ENCODE measurements at regions not wholly inside any gene's neighbourhood (a gene's known extent, or its start where the extent isn't known, plus 50 kb on each side); places are given as distances from the start of the nearest gene placed in this dataset.

GRCh38 chr4:125520258-125520990 is 205.7 kb downstream of the FAT4 start:
- Histone ChIP-seq H3K36me3 (ENCODE audit: insufficient read depth, low read length) (no peaks in the 10 kb centered on the region), H3K4me1 (ENCODE audit: insufficient read depth, low read length) (no peaks in the 10 kb centered on the region), H3K4me3 (ENCODE audit: insufficient read depth, low read depth, low read length) (no peak overlapping the region), H3K27ac (ENCODE audit: low read depth, low read length) (peak overlapping the region; percentile 13), H4K20me1 (ENCODE audit: insufficient read depth, low read length) (no peaks in the 10 kb centered on the region), H3K79me2 (ENCODE audit: insufficient read depth, low read length) (no peaks in the 10 kb centered on the region), H3K9me3 (ENCODE audit: insufficient read depth, low read depth, low read length) (no peaks in the 10 kb centered on the region), H3K4me2 (ENCODE audit: low read length) (peak overlapping the region; percentile 33), H2AFZ (ENCODE audit: low read depth, low read length) (no peak overlapping the region), H3K27me3 (ENCODE audit: insufficient read depth, low read length) (no peaks in the 10 kb centered on the region), H3K9ac (ENCODE audit: low read length) (no peak overlapping the region)
- no peak for FAIRE-seq
- Mint-ChIP-seq H3K36me3 (ENCODE audit: low read depth, unreplicated experiment) (no peaks in the 10 kb centered on the region), H3K4me1 (ENCODE audit: low read depth, unreplicated experiment) (peaks cover 19% of the 10 kb centered on the region), H3K9me3 (ENCODE audit: unreplicated experiment) (no peaks in the 10 kb centered on the region), H3K4me3 (ENCODE audit: unreplicated experiment) (peak overlapping the region; percentile 63), H3K27me3 (ENCODE audit: low read depth, unreplicated experiment) (no peaks in the 10 kb centered on the region), H3K27ac (ENCODE audit: unreplicated experiment) (peak overlapping the region; percentile 42)
- DNase-seq (ENCODE audit: low read depth): peak; percentile 75
- TF ChIP-seq, protein P1, sequence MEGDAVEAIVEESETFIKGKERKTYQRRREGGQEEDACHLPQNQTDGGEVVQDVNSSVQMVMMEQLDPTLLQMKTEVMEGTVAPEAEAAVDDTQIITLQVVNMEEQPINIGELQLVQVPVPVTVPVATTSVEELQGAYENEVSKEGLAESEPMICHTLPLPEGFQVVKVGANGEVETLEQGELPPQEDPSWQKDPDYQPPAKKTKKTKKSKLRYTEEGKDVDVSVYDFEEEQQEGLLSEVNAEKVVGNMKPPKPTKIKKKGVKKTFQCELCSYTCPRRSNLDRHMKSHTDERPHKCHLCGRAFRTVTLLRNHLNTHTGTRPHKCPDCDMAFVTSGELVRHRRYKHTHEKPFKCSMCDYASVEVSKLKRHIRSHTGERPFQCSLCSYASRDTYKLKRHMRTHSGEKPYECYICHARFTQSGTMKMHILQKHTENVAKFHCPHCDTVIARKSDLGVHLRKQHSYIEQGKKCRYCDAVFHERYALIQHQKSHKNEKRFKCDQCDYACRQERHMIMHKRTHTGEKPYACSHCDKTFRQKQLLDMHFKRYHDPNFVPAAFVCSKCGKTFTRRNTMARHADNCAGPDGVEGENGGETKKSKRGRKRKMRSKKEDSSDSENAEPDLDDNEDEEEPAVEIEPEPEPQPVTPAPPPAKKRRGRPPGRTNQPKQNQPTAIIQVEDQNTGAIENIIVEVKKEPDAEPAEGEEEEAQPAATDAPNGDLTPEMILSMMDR (IDR thresholded peaks at IDR 0.05; ENCODE audit: insufficient read depth, low read depth, low read length): no peak
- TF ChIP-seq EZH2 (IDR thresholded peaks at IDR 0.05; ENCODE audit: insufficient read depth, low read length): no peak

GRCh38 chr4:125522588-125522987 is 207.8 kb downstream of the FAT4 start:
- no peak overlapping the region for H3K4me3 Mint-ChIP-seq (ENCODE audit: unreplicated experiment)
- Histone ChIP-seq H3K27me3 (ENCODE audit: insufficient read depth, low read length) (no peaks in the 10 kb centered on the region), H3K4me2 (ENCODE audit: low read length) (no peak overlapping the region), H4K20me1 (ENCODE audit: insufficient read depth, low read length) (no peaks in the 10 kb centered on the region), H3K79me2 (ENCODE audit: insufficient read depth, low read length) (no peaks in the 10 kb centered on the region), H3K4me3 (ENCODE audit: insufficient read depth, low read depth, low read length) (no peak overlapping the region), H3K4me1 (ENCODE audit: insufficient read depth, low read length) (no peaks in the 10 kb centered on the region), H3K9me3 (ENCODE audit: insufficient read depth, low read depth, low read length) (no peaks in the 10 kb centered on the region), H3K27ac (ENCODE audit: low read depth, low read length) (no peak overlapping the region), H3K36me3 (ENCODE audit: insufficient read depth, low read length) (no peaks in the 10 kb centered on the region), H2AFZ (ENCODE audit: low read depth, low read length) (no peak overlapping the region), H3K9ac (ENCODE audit: low read length) (no peak overlapping the region)
- no peak for DNase-seq (ENCODE audit: low read depth)
- no peaks in the 10 kb centered on the region for H3K36me3 Mint-ChIP-seq (ENCODE audit: low read depth, unreplicated experiment)
- H3K27me3 Mint-ChIP-seq (ENCODE audit: low read depth, unreplicated experiment): no peaks in the 10 kb centered on the region
- TF ChIP-seq, protein P1 (IDR thresholded peaks at IDR 0.05; ENCODE audit: insufficient read depth, low read depth, low read length): no peak
- TF ChIP-seq EZH2 (IDR thresholded peaks at IDR 0.05; ENCODE audit: insufficient read depth, low read length): no peak
- H3K27ac Mint-ChIP-seq (ENCODE audit: unreplicated experiment): no peak overlapping the region
- H3K4me1 Mint-ChIP-seq (ENCODE audit: low read depth, unreplicated experiment): peaks cover 19% of the 10 kb centered on the region
- no peak for FAIRE-seq
- H3K9me3 Mint-ChIP-seq (ENCODE audit: unreplicated experiment): no peaks in the 10 kb centered on the region

GRCh38 chr4:125522992-125523391 is 208.2 kb downstream of the FAT4 start:
- H3K9ac ChIP-seq (ENCODE audit: low read length): no peak overlapping the region
- no peaks in the 10 kb centered on the region for H3K36me3 Mint-ChIP-seq (ENCODE audit: low read depth, unreplicated experiment)
- H3K27ac ChIP-seq (ENCODE audit: low read depth, low read length): no peak overlapping the region
- no peak overlapping the region for H3K4me3 ChIP-seq (ENCODE audit: insufficient read depth, low read depth, low read length)
- no peak overlapping the region for H3K4me3 Mint-ChIP-seq (ENCODE audit: unreplicated experiment)
- H3K27me3 Mint-ChIP-seq (ENCODE audit: low read depth, unreplicated experiment): no peaks in the 10 kb centered on the region
- no peaks in the 10 kb centered on the region for H4K20me1 ChIP-seq (ENCODE audit: insufficient read depth, low read length)
- no peaks in the 10 kb centered on the region for H3K9me3 Mint-ChIP-seq (ENCODE audit: unreplicated experiment)
- H3K27ac Mint-ChIP-seq (ENCODE audit: unreplicated experiment): no peak overlapping the region
- no peak overlapping the region for H3K4me2 ChIP-seq (ENCODE audit: low read length)
- FAIRE-seq: no peak
- H3K36me3 ChIP-seq (ENCODE audit: insufficient read depth, low read length): no peaks in the 10 kb centered on the region
- H3K4me1 ChIP-seq (ENCODE audit: insufficient read depth, low read length): no peaks in the 10 kb centered on the region
- H2AFZ ChIP-seq (ENCODE audit: low read depth, low read length): no peak overlapping the region
- TF ChIP-seq, protein P1 (IDR thresholded peaks at IDR 0.05; ENCODE audit: insufficient read depth, low read depth, low read length): no peak
- no peak for TF ChIP-seq EZH2 (IDR thresholded peaks at IDR 0.05; ENCODE audit: insufficient read depth, low read length)
- peaks cover 19% of the 10 kb centered on the region for H3K4me1 Mint-ChIP-seq (ENCODE audit: low read depth, unreplicated experiment)
- H3K79me2 ChIP-seq (ENCODE audit: insufficient read depth, low read length): no peaks in the 10 kb centered on the region
- DNase-seq (ENCODE audit: low read depth): no peak
- H3K27me3 ChIP-seq (ENCODE audit: insufficient read depth, low read length): no peaks in the 10 kb centered on the region
- H3K9me3 ChIP-seq (ENCODE audit: insufficient read depth, low read depth, low read length): no peaks in the 10 kb centered on the region
